Esophagus squamous epithelium (tissue), 5 donors: ENCODE measurements at regions not wholly inside any gene's neighbourhood (a gene's known extent, or its start where the extent isn't known, plus 50 kb on each side); places are given as distances from the start of the nearest gene placed in this dataset.

ENCODE experiments used
- DNase-seq: peaks from one replicate; lab custom pipeline; 2025; lab: John Stamatoyannopoulos, UW
- H3K27ac ChIP-seq, 4 donors: fragments of 200-600 bp; sonication (generic); one replicate each; pipeline ENCODE4 v1.5.1; 2016 to 2019; ENCODE audit warnings: mild to moderate bottlenecking in 1 of 4
- H3K27me3 ChIP-seq, 4 donors: fragments of 200-600 bp; sonication (generic); 1 replicate in 3 of 4; 2 replicates in 1 of 4; pipeline versions ENCODE4 v1.5.1 to v1.6.0; 2017 to 2021; ENCODE audit warnings: antibody characterized with exemption in 1 of 4
- H3K36me3 ChIP-seq, 3 donors: fragments of 200-600 bp; sonication (generic); one replicate each; pipeline ENCODE4 v1.5.1; 2016 to 2019
- H3K4me1 ChIP-seq, 3 donors: fragments of 200-600 bp; sonication (generic); one replicate each; pipeline ENCODE4 v1.5.1; 2017 to 2019
- H3K4me3 ChIP-seq, 4 donors: fragments of 200-600 bp; sonication (generic); 1 replicate in 3 of 4; 2 replicates in 1 of 4; pipeline ENCODE4 v1.5.1; 2016 to 2019; ENCODE audit warnings: mild to moderate bottlenecking in 2 of 4, moderate library complexity in 1 of 4
- H3K9me3 ChIP-seq, 3 donors: fragments of 200-600 bp; sonication (generic); one replicate each; pipeline ENCODE4 v1.5.1; 2016 to 2019
- CTCF ChIP-seq, 6 experiments: fragments of 450-650 bp in 4 of 6; fragments of 200-600 bp in 2 of 6; sonication (generic) in 2 of 6; IDR thresholded peaks; one replicate each; pipeline ENCODE4 v1.5.1; 2016 to 2019; ENCODE audit warnings: antibody characterized with exemption in 6 of 6, mild to moderate bottlenecking in 4 of 6, moderate library complexity in 4 of 6
- POLR2A ChIP-seq, 4 donors: fragments of 450-650 bp; IDR thresholded peaks; one replicate each; pipeline ENCODE4 v1.6.1; 2017; ENCODE audit warnings: antibody characterized with exemption in 4 of 4, mild to moderate bottlenecking in 4 of 4, moderate library complexity in 3 of 4
- WGBS, 2 donors: methylation state at CpG; one replicate each; pipeline ENCODE4 v1.1.5; 2018; 5-methylcytosine and 5-hydroxymethylcytosine counted together
- intact Hi-C: fragments of 100-400 bp; cut with DNase I; formaldehyde crosslinking; loops from one replicate; pipeline ENCODE4 v1.15.0; 2022
- donor health status: DM: yes; HTN: yes; CAD: no.

GRCh38 chr2:129008055-129008880 lies 689.6 kb upstream of the HS6ST1 start:
- no peaks in the 10 kb centered on the region for H3K36me3 ChIP-seq
- peaks cover 0 to 17% (median 0%) of the 10 kb centered on the region in 3 donors for H3K4me1 ChIP-seq
- DNase-seq, result no peak
- TF ChIP-seq POLR2A (IDR thresholded peaks at IDR 0.05), result no peak
- no peak for TF ChIP-seq CTCF (IDR thresholded peaks at IDR 0.05)
- no peak overlapping the region for H3K4me3 ChIP-seq
- H3K9me3 ChIP-seq, result no peaks in the 10 kb centered on the region
- no peaks in the 10 kb centered on the region for H3K27me3 ChIP-seq
- no peak overlapping the region for H3K27ac ChIP-seq
- intact Hi-C loops, result no loop called here
- WGBS, 2 donors, result 77 to 89% methylated on average over 5 of the region's 5 CpGs

GRCh38 chr2:129008881-129009554 lies 690.4 kb upstream of the HS6ST1 start:
- 70 to 81% methylated on average over 10 to 11 of the region's 12 CpGs for WGBS, 2 donors
- H3K9me3 ChIP-seq, result no peaks in the 10 kb centered on the region
- no peak overlapping the region for H3K27ac ChIP-seq
- intact Hi-C loops, result no loop called here
- H3K27me3 ChIP-seq, result no peaks in the 10 kb centered on the region
- DNase-seq, result no peak
- peaks cover 0 to 17% (median 0%) of the 10 kb centered on the region in 3 donors for H3K4me1 ChIP-seq
- no peaks in the 10 kb centered on the region for H3K36me3 ChIP-seq
- TF ChIP-seq POLR2A (IDR thresholded peaks at IDR 0.05), result no peak
- no peak for TF ChIP-seq CTCF (IDR thresholded peaks at IDR 0.05)
- no peak overlapping the region for H3K4me3 ChIP-seq

GRCh38 chr2:129009555-129010146 lies 691.0 kb upstream of the HS6ST1 start:
- Histone ChIP-seq H3K27me3 (no peaks in the 10 kb centered on the region), H3K4me3 (no peak overlapping the region), H3K9me3 (no peaks in the 10 kb centered on the region), H3K4me1 (peaks cover 0 to 17% (median 0%) of the 10 kb centered on the region in 3 donors), H3K27ac (no peak overlapping the region), H3K36me3 (no peaks in the 10 kb centered on the region)
- DNase-seq, result no peak
- 81 to 84% methylated on average over 8 to 10 of the region's 11 CpGs for WGBS, 2 donors
- intact Hi-C loops, result no loop called here
- TF ChIP-seq POLR2A (IDR thresholded peaks at IDR 0.05) (no peak), CTCF (IDR thresholded peaks at IDR 0.05) (no peak)

GRCh38 chr2:129010262-129010661 lies 691.6 kb upstream of the HS6ST1 start:
- DNase-seq, result no peak
- no peak overlapping the region for H3K27ac ChIP-seq
- H3K36me3 ChIP-seq, result no peaks in the 10 kb centered on the region
- H3K4me1 ChIP-seq, result peaks cover 0 to 17% (median 0%) of the 10 kb centered on the region in 3 donors
- 64 to 74% methylated on average over 5 of the region's 5 CpGs for WGBS, 2 donors
- no peaks in the 10 kb centered on the region for H3K27me3 ChIP-seq
- TF ChIP-seq POLR2A (IDR thresholded peaks at IDR 0.05), result no peak
- no peak for TF ChIP-seq CTCF (IDR thresholded peaks at IDR 0.05)
- intact Hi-C loops, result no loop called here
- H3K9me3 ChIP-seq, result no peaks in the 10 kb centered on the region
- H3K4me3 ChIP-seq, result no peak overlapping the region
